Hepatocyte (in vitro differentiated cells): ENCODE measurements at regions not wholly inside any gene's neighbourhood (a gene's known extent, or its start where the extent isn't known, plus 50 kb on each side); places are given as distances from the start of the nearest gene placed in this dataset.
"Not testable (repeated sequence)": the region's sequence is repeated elsewhere in the genome, so short reads cannot be mapped to it uniquely, and the experiment has no call there.

Experiments used
- DNase-seq: peaks from one replicate; pipeline ENCODE4 v3.0.0-alpha.2; 2016; ENCODE audit warnings: low spot score
- H2AFZ ChIP-seq: fragments of 200-600 bp; sonication (generic); 2 replicates; pipeline ENCODE4 v1.6.0; 2016; ENCODE audit warnings: antibody characterized with exemption, mild to moderate bottlenecking
- H3K27ac ChIP-seq: fragments of 200-600 bp; sonication (generic); 2 replicates; pipeline ENCODE4 v1.5.1; 2016; ENCODE audit warnings: mild to moderate bottlenecking
- H3K27me3 ChIP-seq: fragments of 200-600 bp; sonication (generic); 2 replicates; pipeline ENCODE4 v1.6.1; 2016
- H3K36me3 ChIP-seq: fragments of 200-600 bp; sonication (generic); replicated peaks from 2 replicates; pipeline ENCODE4 v1.5.1; 2016; ENCODE audit warnings: low read depth; ENCODE audit not compliant: insufficient read depth
- H3K4me1 ChIP-seq: fragments of 200-600 bp; sonication (generic); 2 replicates; pipeline ENCODE4 v1.5.1; 2016; ENCODE audit warnings: mild to moderate bottlenecking, moderate library complexity; ENCODE audit not compliant: insufficient read depth
- H3K4me2 ChIP-seq: fragments of 200-600 bp; sonication (generic); 2 replicates; pipeline ENCODE4 v1.6.0; 2016
- H3K4me3 ChIP-seq: fragments of 200-600 bp; sonication (generic); 2 replicates; pipeline ENCODE4 v1.5.1; 2016; ENCODE audit warnings: mild to moderate bottlenecking
- H3K79me2 ChIP-seq: fragments of 200-600 bp; sonication (generic); 2 replicates; pipeline ENCODE4 v1.6.0; 2017; ENCODE audit warnings: mild to moderate bottlenecking
- H3K9me2 ChIP-seq: fragments of 200-600 bp; sonication (generic); replicated peaks from 2 replicates; pipeline ENCODE4 v1.6.0; 2017; ENCODE audit warnings: mild to moderate bottlenecking; ENCODE audit not compliant: insufficient read depth
- H3K9me3 ChIP-seq: fragments of 200-600 bp; sonication (generic); 2 replicates; pipeline ENCODE4 v1.5.1; 2016; ENCODE audit warnings: low read depth, mild to moderate bottlenecking
- H4K20me1 ChIP-seq: fragments of 200-600 bp; sonication (generic); 2 replicates; pipeline ENCODE4 v1.6.0; 2016; ENCODE audit warnings: mild to moderate bottlenecking; ENCODE audit not compliant: insufficient read depth, poor library complexity, severe bottlenecking
- CTCF ChIP-seq: fragments of 200-600 bp; sonication (generic); IDR thresholded peaks from 2 replicates; pipeline ENCODE4 v1.5.1; 2016; ENCODE audit warnings: antibody characterized with exemption, mild to moderate bottlenecking; ENCODE audit not compliant: poor library complexity
- EZH2 ChIP-seq: fragments of 200-600 bp; sonication (generic); IDR thresholded peaks from 2 replicates; pipeline ENCODE4 v1.6.1; 2016; ENCODE audit warnings: antibody characterized with exemption, mild to moderate bottlenecking, borderline replicate concordance
- EZH2phosphoT487 ChIP-seq: fragments of 200-600 bp; sonication (generic); IDR thresholded peaks from one replicate; pipeline ENCODE4 v1.6.1; 2018; ENCODE audit warnings: antibody characterized with exemption, mild to moderate bottlenecking, low read depth, moderate library complexity; ENCODE audit not compliant: unreplicated experiment, severe bottlenecking
- WGBS: methylation state at CpG from one replicate; pipeline ENCODE4 v1.1.6; 2016; ENCODE audit warnings: low lambda C conversion rate; ENCODE audit errors: missing lambda C conversion rate; 5-methylcytosine and 5-hydroxymethylcytosine counted together

GRCh38 chr1:87408665-87409248, 80.1 kb downstream of the LMO4 start:
- H3K9me2 ChIP-seq, result no peaks in the 10 kb centered on the region
- 74% methylated on average over 2 of the region's 2 CpGs for WGBS

GRCh38 chr1:87410776-87411480, 82.2 kb downstream of the LMO4 start:
- H4K20me1 ChIP-seq, result no peaks in the 10 kb centered on the region
- H3K9me2 ChIP-seq, result no peaks in the 10 kb centered on the region
- no peaks in the 10 kb centered on the region for H3K4me1 ChIP-seq
- TF ChIP-seq CTCF (no peak), EZH2phosphoT487 (no peak), EZH2 (no peak)
- 71% methylated on average over 3 of the region's 3 CpGs for WGBS
- no peak overlapping the region for H3K4me3 ChIP-seq
- H3K4me2 ChIP-seq, result no peak overlapping the region
- H2AFZ ChIP-seq, result no peak overlapping the region
- H3K9me3 ChIP-seq, result no peaks in the 10 kb centered on the region
- H3K79me2 ChIP-seq, result no peaks in the 10 kb centered on the region
- H3K27ac ChIP-seq, result no peak overlapping the region
- H3K27me3 ChIP-seq, result no peaks in the 10 kb centered on the region
- DNase-seq, result no peak
- no peaks in the 10 kb centered on the region for H3K36me3 ChIP-seq

More at GRCh38 chr1:87408665-87409248, 80.1 kb downstream of the LMO4 start:
- TF ChIP-seq CTCF (no peak), EZH2 (no peak), EZH2phosphoT487 (no peak)
- Histone ChIP-seq H3K36me3 (no peaks in the 10 kb centered on the region), H3K27me3 (no peaks in the 10 kb centered on the region), H3K9me3 (no peaks in the 10 kb centered on the region), H3K4me2 (no peak overlapping the region), H3K4me3 (no peak overlapping the region), H3K79me2 (no peaks in the 10 kb centered on the region), H4K20me1 (no peaks in the 10 kb centered on the region), H3K27ac (no peak overlapping the region), H3K4me1 (no peaks in the 10 kb centered on the region), H2AFZ (no peak overlapping the region)
- no peak for DNase-seq

- H2AFZ ChIP-seq, H3K4me2 ChIP-seq, H3K27ac ChIP-seq, H3K9me2 ChIP-seq, DNase-seq, H3K27me3 ChIP-seq, H3K4me3 ChIP-seq, H3K4me1 ChIP-seq, H3K9me3 ChIP-seq, H3K36me3 ChIP-seq, H3K79me2 ChIP-seq, H4K20me1 ChIP-seq: not testable (repeated sequence)
- WGBS, result 77% methylated on average over 2 of the region's 2 CpGs
Measured at GRCh38 chr1:87413846-87414245, 85.2 kb downstream of the LMO4 start.

- Histone ChIP-seq H4K20me1 (no peaks in the 10 kb centered on the region), H3K27me3 (no peaks in the 10 kb centered on the region), H3K27ac (no peak overlapping the region), H3K4me1 (no peaks in the 10 kb centered on the region), H3K36me3 (no peaks in the 10 kb centered on the region), H3K9me3 (no peaks in the 10 kb centered on the region), H3K4me2 (no peak overlapping the region), H3K79me2 (no peaks in the 10 kb centered on the region), H3K9me2 (no peaks in the 10 kb centered on the region), H3K4me3 (no peak overlapping the region), H2AFZ (no peak overlapping the region)
- TF ChIP-seq EZH2, result no peak
- TF ChIP-seq EZH2phosphoT487, result no peak
- TF ChIP-seq CTCF, result no peak
- DNase-seq, result no peak
- WGBS, result 75% methylated on average over 3 of the region's 3 CpGs
Measured at GRCh38 chr1:87418048-87418447, 89.4 kb downstream of the LMO4 start.
